Femur (tissue), 1 donor: ENCODE measurements at regions not wholly inside any gene's neighbourhood (a gene's known extent, or its start where the extent isn't known, plus 50 kb on each side); places are given as distances from the start of the nearest gene placed in this dataset.
"Not testable (repeated sequence)": the region's sequence is repeated elsewhere in the genome, so short reads cannot be mapped to it uniquely, and the experiment has no call there.

Source experiments
- DNase-seq: peaks from one replicate; pipeline ENCODE4 v3.0.0-alpha.2; 2017

DNA sequence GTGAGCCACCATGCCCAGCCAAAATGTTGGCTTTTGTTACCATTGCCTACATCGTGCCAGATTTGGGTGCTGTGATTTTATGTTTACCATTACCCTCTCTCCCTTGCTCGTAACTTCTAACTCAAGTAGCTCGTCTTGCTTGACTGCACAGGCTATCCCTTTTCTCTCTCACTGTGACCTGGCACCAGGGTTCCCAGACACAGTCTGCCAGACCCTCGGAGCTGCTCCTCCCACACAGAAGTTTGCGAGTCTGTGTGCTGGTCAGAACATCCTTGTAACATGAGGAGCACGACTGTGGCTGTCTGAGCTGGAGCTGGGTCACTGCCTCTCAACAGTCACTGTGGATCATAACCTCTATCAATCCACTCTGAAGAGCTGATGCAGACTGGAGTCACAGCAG lies 152.5 kb upstream of the ACKR3 start:
- no peak for DNase-seq

DNA sequence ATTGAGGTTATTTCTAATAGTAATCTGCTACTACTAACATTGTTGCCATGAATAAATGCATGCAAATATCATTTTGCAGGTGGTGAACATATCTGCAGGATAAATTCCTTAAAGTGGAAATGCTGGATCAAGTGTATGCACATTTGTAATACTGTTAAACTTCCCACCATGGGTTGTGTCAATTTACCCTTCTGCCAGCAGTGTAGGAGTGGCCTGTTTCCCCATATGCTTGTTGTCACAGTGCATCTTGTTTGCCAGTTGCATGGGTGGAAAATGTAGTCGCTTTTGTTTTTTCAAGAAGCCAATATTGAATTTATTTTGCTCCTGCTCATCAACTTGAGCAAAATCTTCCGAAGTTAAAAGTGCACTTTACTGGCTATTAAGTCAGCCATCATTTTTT lies 139.0 kb upstream of the ACKR3 start:
- no peak for DNase-seq

DNA sequence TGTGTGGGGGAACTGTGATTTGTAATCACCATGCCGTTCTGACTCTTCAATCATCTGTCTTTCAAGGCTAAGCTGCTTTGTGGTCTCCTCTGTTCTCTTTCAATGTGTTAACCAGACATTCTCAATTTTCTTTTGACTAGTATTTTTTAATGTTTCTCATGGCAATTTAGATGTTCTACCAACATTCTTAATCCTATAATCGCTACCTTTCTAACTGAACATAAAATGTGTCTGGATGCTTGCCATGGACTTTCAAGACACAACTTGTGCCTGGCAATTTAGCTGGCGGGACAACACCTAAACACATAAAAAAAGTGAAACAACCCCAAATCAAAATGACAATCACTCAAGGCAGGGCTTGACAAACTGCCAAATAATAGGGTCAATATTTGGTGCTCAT lies 135.0 kb upstream of the ACKR3 start:
- no peak for DNase-seq

DNA sequence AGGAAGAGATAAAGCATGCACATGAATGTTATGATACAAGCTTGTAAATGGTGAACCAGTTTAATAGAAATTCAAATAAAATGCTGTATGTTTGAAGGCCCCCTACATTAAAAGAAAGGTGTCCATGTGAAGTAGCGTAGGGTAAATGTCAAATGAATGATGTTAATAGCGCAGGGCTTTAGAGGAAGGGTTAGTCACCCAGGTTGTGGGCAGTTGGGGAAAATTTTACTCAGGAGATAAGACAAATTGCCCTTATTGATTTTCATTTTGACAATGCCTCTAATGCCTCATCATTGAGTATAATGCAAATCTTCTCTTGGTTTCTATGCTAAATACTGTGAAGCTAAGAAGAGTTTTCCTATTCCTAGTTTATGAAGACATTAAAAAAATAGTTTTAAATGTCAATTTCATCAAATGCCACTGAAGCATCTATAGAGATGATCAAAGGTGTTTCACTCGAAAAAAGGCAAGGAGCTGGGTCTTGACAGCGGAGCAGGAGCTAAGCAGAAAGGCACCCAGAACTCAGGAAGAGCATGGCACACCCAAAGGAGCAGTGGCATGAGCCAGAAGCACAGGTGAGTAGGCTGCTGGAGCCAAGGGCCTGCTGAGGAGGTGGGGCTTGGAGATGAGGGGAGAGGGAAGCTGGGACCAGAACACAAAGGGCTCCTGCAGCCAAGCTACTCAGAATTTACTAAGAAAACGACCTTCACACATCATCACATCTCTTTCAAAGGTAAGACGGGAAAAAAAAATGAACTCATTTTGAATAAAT lies 129.3 kb upstream of the ACKR3 start:
- no peak for DNase-seq

DNA sequence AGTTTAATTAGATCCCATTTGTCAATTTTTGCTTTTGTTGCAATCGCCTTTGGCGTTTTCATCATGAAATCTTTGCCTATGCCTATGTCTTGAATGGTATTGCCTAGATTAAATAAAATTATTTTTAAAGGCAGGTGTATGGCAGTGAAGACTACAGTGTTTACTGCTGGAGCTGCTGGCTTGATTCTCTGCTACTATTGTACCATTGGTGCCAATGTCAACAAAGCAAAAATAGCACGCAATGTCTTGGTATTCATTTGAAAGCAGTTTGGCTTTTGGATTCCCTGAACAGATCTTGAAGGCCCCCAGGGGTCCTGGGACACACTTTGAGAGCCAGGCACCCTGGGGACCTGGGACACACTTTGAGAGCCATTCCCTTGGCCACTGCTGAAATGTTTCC lies 125.4 kb upstream of the ACKR3 start:
- DNase-seq = no peak

GRCh38 chr2:236445678-236446077 lies 123.9 kb upstream of the ACKR3 start:
- DNase-seq = no peak

GRCh38 chr2:236446521-236446920 lies 123.1 kb upstream of the ACKR3 start:
- no peak for DNase-seq

- no peak for DNase-seq
These were observed 120.4 kb upstream of the ACKR3 start for GRCh38 chr2:236449167-236449761.

DNA sequence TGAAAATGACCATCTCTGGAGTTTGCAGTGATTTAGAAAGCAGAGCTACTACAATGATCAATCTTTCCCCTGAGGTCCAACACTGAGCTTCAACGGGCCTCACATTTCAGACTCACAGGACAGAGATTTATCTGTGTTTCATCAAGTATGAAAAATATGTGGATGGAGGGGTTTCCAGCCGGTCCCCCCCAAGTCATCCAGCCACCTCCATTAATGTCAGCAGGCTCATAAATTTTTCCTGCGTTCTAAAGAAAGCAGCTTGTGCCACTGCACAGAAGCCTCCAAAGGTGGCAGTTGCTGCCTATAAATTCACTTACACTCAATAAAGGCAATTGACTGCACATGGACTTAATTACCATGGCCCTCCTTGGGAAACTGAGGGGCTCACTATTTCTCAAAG lies 117.4 kb upstream of the ACKR3 start:
- no peak for DNase-seq

GRCh38 chr2:236454076-236454475 lies 115.5 kb upstream of the ACKR3 start:
- no peak for DNase-seq

DNA sequence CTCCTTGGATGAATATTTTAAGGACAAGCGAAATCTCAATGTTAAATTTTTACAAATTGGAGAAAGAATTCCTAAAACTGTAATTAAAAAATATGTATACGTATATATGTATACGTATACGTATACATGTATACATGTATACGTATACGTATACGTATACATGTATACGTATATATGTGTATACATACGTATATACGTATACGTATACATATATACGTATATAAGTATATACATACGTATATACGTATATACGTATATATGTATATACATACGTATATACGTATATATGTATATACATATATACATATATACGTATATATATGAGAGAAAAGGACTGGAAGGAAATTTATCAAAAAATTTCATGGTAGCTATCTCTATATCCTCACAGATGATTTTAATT lies 110.2 kb upstream of the ACKR3 start:
- no peak for DNase-seq

- DNase-seq = no peak
These were observed 105.5 kb upstream of the ACKR3 start for GRCh38 chr2:236464140-236464539.

GRCh38 chr2:236472720-236473495 lies 96.7 kb upstream of the ACKR3 start:
- no peak for DNase-seq

- no peak for DNase-seq
These were observed 95.9 kb upstream of the ACKR3 start for GRCh38 chr2:236473691-236474090.

GRCh38 chr2:236479814-236480213 lies 89.8 kb upstream of the ACKR3 start:
- no peak for DNase-seq

- DNase-seq = no peak
These were observed 86.5 kb upstream of the ACKR3 start for GRCh38 chr2:236483102-236483501.

GRCh38 chr2:236485519-236485918 lies 84.1 kb upstream of the ACKR3 start:
- no peak for DNase-seq

DNA sequence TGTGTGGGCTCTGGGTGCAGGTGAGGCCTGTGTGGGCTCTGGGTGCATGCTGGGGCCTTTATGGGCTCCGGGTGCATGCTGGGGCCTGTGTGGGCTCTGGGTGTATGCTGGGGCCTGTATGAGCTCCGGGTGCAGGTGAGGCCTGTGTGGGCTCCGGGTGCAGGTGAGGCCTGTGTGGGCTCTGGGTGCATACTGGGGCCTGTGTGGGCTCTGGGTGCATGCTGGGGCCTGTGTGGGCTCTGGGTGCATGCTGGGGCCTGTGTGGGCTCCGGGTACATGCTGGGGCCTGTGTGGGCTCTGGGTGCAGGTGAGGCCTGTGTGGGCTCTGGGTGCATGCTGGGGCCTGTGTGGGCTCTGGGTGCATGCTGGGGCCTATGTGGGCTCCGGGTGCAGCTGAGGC lies 80.5 kb upstream of the ACKR3 start:
- not testable (repeated sequence) for DNase-seq

DNA sequence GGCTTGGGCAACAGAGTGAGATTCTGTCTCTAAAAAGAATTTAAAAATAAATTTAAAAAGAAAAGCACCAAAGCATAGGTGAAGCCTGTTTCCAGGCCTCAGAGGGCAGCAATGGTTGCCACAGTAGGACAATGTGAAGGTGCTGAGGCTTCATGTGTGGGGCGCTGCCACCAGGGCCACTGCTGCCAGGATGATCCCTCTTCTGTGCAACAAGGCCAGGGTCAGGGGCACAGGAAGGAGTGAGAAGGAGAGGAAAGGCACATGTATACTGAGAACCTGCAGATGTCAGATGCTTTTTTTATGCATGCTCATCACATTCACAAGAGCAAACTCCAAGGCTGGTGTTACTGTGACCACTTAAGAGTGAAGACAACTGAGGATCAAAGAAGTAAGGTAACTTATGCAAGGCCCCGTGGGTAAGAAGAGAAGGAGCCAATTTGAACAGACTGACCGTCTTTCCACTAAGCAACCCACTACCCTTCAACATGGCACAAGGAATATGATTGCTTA lies 79.7 kb upstream of the ACKR3 start:
- DNase-seq = no peak

DNA sequence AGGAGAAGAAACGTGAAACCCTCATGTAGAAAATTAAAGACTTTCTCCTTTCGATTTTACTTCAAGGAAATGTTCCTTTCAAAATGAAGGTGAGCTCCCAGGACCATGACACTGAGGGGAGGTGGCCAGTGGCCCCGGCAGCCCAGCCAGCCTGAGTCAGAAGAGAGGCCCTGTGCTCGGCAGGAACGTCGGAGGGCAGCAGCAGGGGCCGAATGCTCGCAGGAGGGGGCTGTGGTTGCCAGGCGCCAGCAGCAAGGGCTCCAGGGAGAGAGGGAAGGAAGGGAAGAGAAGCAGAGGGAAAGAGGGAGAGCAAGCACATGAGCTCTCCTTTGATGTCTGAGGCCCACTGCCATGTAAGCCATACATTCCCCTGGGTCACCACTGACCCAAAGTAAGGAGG lies 73.3 kb upstream of the ACKR3 start:
- DNase-seq = no peak

- no peak for DNase-seq
These were observed 71.3 kb upstream of the ACKR3 start for GRCh38 chr2:236498369-236498768.

DNA sequence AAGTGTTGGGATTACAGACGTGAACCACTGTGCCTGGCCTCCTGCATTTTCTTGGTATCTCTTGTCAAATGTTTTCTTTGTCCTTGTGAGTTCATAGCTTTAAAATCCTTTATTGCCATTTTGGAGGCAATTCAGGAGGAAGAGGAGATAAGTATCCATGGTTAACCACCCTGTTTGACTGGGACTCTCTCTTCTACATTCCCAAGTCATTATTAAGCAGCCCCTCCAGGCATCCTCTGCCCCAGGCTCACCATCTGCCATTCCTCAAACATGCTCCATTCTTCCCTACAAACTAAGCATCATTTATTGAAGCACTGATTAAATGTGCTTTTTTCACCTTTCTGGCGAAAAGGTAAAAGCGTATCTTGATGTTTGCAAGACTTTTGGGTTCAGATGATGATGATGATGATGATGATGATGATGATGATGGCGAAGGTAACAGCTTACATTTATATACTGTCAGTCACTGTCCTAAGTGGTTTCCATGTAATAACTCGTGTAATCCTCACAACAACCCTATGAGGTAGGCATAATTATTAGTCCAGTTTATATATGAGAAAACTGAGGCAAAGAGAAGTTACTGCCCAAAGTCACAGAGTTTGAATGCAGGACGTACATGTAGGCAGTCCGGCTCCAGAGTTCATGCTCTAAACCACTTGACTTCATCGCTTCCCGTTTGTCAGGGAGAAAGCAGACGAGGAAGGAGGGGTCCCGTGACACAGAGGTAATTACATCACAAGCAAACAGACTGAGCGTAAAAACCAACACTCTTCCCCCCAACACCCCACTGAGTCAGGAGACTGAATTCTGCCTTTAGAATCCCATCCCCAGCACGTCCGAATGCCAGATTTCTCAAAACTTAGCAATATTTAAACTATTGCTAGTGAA lies 69.7 kb upstream of the ACKR3 start:
- DNase-seq = no peak

- DNase-seq = no peak
These were observed 68.6 kb upstream of the ACKR3 start for GRCh38 chr2:236501026-236501425.
